GM12878 (cell line): ENCODE measurements at regions not wholly inside any gene's neighbourhood (a gene's known extent, or its start where the extent isn't known, plus 50 kb on each side); places are given as distances from the start of the nearest gene placed in this dataset.

Experiments used
- ATAC-seq: fragments of 200-7000 bp; cut with Tn5 transposase; 3 replicates; pipeline ENCODE4 v1.9.1; 2020; ENCODE audit warnings: mild to moderate bottlenecking, moderate library complexity
- BruUV-seq: library from RNA; stranded (reverse); fragments of 400-500 nt; replicated peaks from 2 replicates; lab custom pipeline; 2021; lab: Mats Ljungman, UMichigan
- CTCF ChIA-PET: fragments of 300-600 bp; sonication (Branson Sonifier 250); formaldehyde crosslinking; extraction: SDS; loops from one replicate; lab custom pipeline; 2021; ENCODE audit warnings: inconsistent platforms; lab: Yijun Ruan, JAX
- POLR2A ChIA-PET: fragments of 350-600 bp; formaldehyde crosslinking; extraction: SDS; loops from one replicate; lab custom pipeline; 2021; ENCODE audit warnings: inconsistent platforms; lab: Charles Lee
- RAD21 ChIA-PET: fragments of 300-600 bp; sonication (Branson Sonifier 250); formaldehyde crosslinking; loops from one replicate; lab custom pipeline; 2023; ENCODE audit warnings: antibody characterized with exemption; ENCODE audit not compliant: unreplicated experiment; lab: Charles Lee
- SMC1A ChIA-PET: fragments of 300-600 bp; sonication (Branson Sonifier 250); formaldehyde crosslinking; loops from one replicate; lab custom pipeline; 2023; ENCODE audit not compliant: unreplicated experiment, uncharacterized antibody; lab: Charles Lee
- DNase-seq: peaks from one replicate; pipeline ENCODE4 v3.0.0-alpha.2; 2011; ENCODE audit warnings: low read depth, low spot score
- FAIRE-seq: peaks from 3 replicates; lab custom pipeline; 2011; peaks lifted over from hg19 to GRCh38; lab: Jason Lieb, UNC
- H2AFZ ChIP-seq: 2 replicates; pipeline ENCODE4 v1.6.0; 2011; ENCODE audit warnings: low read depth, low read length, control low read depth; ENCODE audit not compliant: control insufficient read depth
- H3K27ac ChIP-seq: 2 replicates; pipeline ENCODE4 v1.5.1; 2011; ENCODE audit warnings: control low read depth; ENCODE audit not compliant: control insufficient read depth, insufficient read depth
- H3K27me3 ChIP-seq, 2 experiments: replicated peaks in 1 of 2; 2 replicates each; pipeline versions ENCODE4 v1.6.0 to v1.6.1; 2011; ENCODE audit warnings: low read length in 1 of 2; ENCODE audit not compliant: control insufficient read depth in 2 of 2, insufficient read depth in 2 of 2
- H3K36me3 ChIP-seq, 2 experiments: 2 replicates each; pipeline ENCODE4 v1.5.1; 2011; ENCODE audit warnings: low read length in 1 of 2; ENCODE audit not compliant: control insufficient read depth in 2 of 2, insufficient read depth in 2 of 2
- H3K4me1 ChIP-seq: 2 replicates; pipeline ENCODE4 v1.6.1; 2011; ENCODE audit warnings: mild to moderate bottlenecking, low read length, moderate library complexity, mixed read lengths; ENCODE audit not compliant: control insufficient read depth, insufficient read depth
- H3K4me2 ChIP-seq: 2 replicates; pipeline ENCODE4 v1.6.0; 2011; ENCODE audit warnings: control low read depth; ENCODE audit not compliant: control insufficient read depth, insufficient read depth
- H3K4me3 ChIP-seq: fragments of 200-600 bp; sonication (generic); 2 replicates; pipeline ENCODE4 v1.5.1; 2016
- H3K79me2 ChIP-seq: 2 replicates; pipeline ENCODE4 v1.6.0; 2011; ENCODE audit warnings: low read length; ENCODE audit not compliant: control insufficient read depth, insufficient read depth
- H3K9ac ChIP-seq: 2 replicates; pipeline ENCODE4 v1.8.0; 2011; ENCODE audit warnings: low read length, control low read depth, mixed read lengths; ENCODE audit not compliant: control insufficient read depth, insufficient read depth
- H3K9me3 ChIP-seq: replicated peaks from 3 replicates; pipeline ENCODE4 v1.5.1; 2011; ENCODE audit warnings: mild to moderate bottlenecking, low read length; ENCODE audit not compliant: control insufficient read depth, insufficient read depth
- H4K20me1 ChIP-seq: 2 replicates; pipeline ENCODE4 v1.6.0; 2011; ENCODE audit not compliant: control insufficient read depth, insufficient read depth
- BCLAF1 ChIP-seq: fragments of 450-650 bp; IDR thresholded peaks from 2 replicates; pipeline ENCODE4 v1.6.1; 2017; ENCODE audit warnings: antibody characterized with exemption, mild to moderate bottlenecking, moderate library complexity
- CBFB ChIP-seq: IDR thresholded peaks from 2 replicates; pipeline ENCODE4 v1.6.1; 2016; ENCODE audit warnings: antibody characterized with exemption, low read depth
- CHD4 ChIP-seq: fragments of 200-600 bp; sonication (generic); IDR thresholded peaks from 2 replicates; pipeline ENCODE4 v1.6.1; 2016; ENCODE audit warnings: mild to moderate bottlenecking
- CREM ChIP-seq: IDR thresholded peaks from 2 replicates; pipeline ENCODE4 v1.6.1; 2014; ENCODE audit warnings: antibody characterized with exemption, low read depth
- DPF2 ChIP-seq: fragments of 450-650 bp; IDR thresholded peaks from 2 replicates; pipeline ENCODE4 v1.6.1; 2017; ENCODE audit warnings: mild to moderate bottlenecking
- E2F4 ChIP-seq: IDR thresholded peaks from 2 replicates; pipeline ENCODE4 v1.6.1; 2012; ENCODE audit warnings: low read depth, low read length, improper control_type of control experiment
- EP300 ChIP-seq, 2 experiments: fragments of 150-350 bp in 1 of 2; IDR thresholded peaks; 2 replicates each; pipeline ENCODE4 v1.6.1; 2011 to 2012; ENCODE audit warnings: low read depth in 2 of 2, low read length in 2 of 2, borderline replicate concordance in 1 of 2, improper control_type of control experiment in 1 of 2, inconsistent platforms in 1 of 2; ENCODE audit not compliant: control insufficient read depth in 1 of 2
- HDGF ChIP-seq: fragments of 450-650 bp; IDR thresholded peaks from 2 replicates; pipeline ENCODE4 v1.6.1; 2016; ENCODE audit warnings: antibody characterized with exemption
- MTA2 ChIP-seq: fragments of 450-650 bp; IDR thresholded peaks from 2 replicates; pipeline ENCODE4 v1.6.1; 2016; ENCODE audit warnings: low read depth, mild to moderate bottlenecking, moderate library complexity
- SIN3A ChIP-seq: IDR thresholded peaks from 2 replicates; pipeline ENCODE4 v1.6.1; 2012; ENCODE audit warnings: low read depth, low read length, improper control_type of control experiment
- SREBF2 ChIP-seq: IDR thresholded peaks from 2 replicates; pipeline ENCODE4 v1.6.1; 2012; ENCODE audit warnings: mild to moderate bottlenecking, low read length
- ZBED1 ChIP-seq: IDR thresholded peaks from 2 replicates; pipeline ENCODE4 v1.6.1; 2016; ENCODE audit warnings: borderline replicate concordance
- ZNF24 ChIP-seq: fragments of 450-650 bp; IDR thresholded peaks from 2 replicates; pipeline ENCODE4 v1.6.1; 2017; ENCODE audit warnings: antibody characterized with exemption, mild to moderate bottlenecking
- ZSCAN29 ChIP-seq: fragments of 450-650 bp; IDR thresholded peaks from 2 replicates; pipeline ENCODE4 v1.6.1; 2017; ENCODE audit warnings: mild to moderate bottlenecking, moderate library complexity
- WGBS: methylation state at CpG from one replicate; pipeline ENCODE4 v1.1.6; 2016; ENCODE audit warnings: low lambda C conversion rate; ENCODE audit not compliant: insufficient replicate concordance, insufficient coverage; ENCODE audit errors: missing lambda C conversion rate; 5-methylcytosine and 5-hydroxymethylcytosine counted together
- in situ Hi-C: fragments of 300-500 bp; cut with MboI; formaldehyde crosslinking; loops from 9 replicates; pipeline ENCODE4 v1.14.3; 2018; ENCODE audit warnings: mixed read lengths
- intact Hi-C: fragments of 100-400 bp; cut with micrococcal nuclease; formaldehyde crosslinking; loops from one replicate; pipeline ENCODE4 v1.14.2; 2022; ENCODE audit not compliant: unreplicated experiment
- TF ChIP-seq, protein P1 (sequence below): fragments of 450-650 bp; IDR thresholded peaks from 2 replicates; pipeline ENCODE4 v1.6.1; 2017; ENCODE audit warnings: mild to moderate bottlenecking, low read depth, inconsistent platforms; ENCODE audit not compliant: poor library complexity, severe bottlenecking
- TF ChIP-seq, protein P2 (sequence below): fragments of 450-650 bp; IDR thresholded peaks from 2 replicates; pipeline ENCODE4 v1.6.1; 2014; ENCODE audit warnings: mild to moderate bottlenecking

DNA sequence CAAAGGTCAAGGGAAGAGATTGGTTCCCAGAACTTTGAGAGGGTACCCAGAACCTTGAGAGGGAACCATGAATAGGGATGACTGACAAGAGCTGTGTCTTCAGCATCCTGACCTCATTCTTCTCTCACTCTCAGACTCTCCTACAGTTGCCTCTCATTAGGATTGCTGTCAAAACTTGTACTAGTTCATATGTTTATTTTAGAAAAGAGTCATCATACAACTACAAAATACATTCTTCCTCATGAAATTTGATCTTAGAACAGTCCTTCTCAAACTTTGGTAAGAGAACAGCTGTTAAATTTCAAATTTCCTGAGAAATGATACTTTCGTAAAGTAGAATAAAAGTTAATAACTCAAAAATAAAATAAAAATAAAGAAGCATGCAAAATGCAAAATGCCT lies 161.4 kb upstream of the ZRANB2 start:
- H3K27ac ChIP-seq: no peak overlapping the region
- 50% methylated on average over 1 of the region's 1 CpG for WGBS
- BruUV-seq: no TSS peak
- in situ Hi-C loops (no loop called here), intact Hi-C loops (no loop called here)
- no peaks in the 10 kb centered on the region for H4K20me1 ChIP-seq
- no peaks in the 10 kb centered on the region for H3K27me3 ChIP-seq
- no peak overlapping the region for H3K4me2 ChIP-seq
- no peaks in the 10 kb centered on the region for H3K4me1 ChIP-seq
- ChIA-PET SMC1A (interaction anchor here (1.5 kb wide), 1 partner anchor 11 kb away, joined by 3 read pairs; no protein-coding TSS in a partner anchor), POLR2A (no interaction called here)
- H3K4me3 ChIP-seq: no peak overlapping the region
- FAIRE-seq: no peak
- H3K79me2 ChIP-seq: no peaks in the 10 kb centered on the region
- DNase-seq: no peak
- H3K36me3 ChIP-seq: no peaks in the 10 kb centered on the region
- TF ChIP-seq CREM (no peak), MTA2 (no peak), SIN3A (no peak), DPF2 (no peak), HDGF (no peak), SREBF2 (no peak), CBFB (no peak), EP300 (IDR thresholded peaks at IDR 0.05; ENCODE audit: borderline replicate concordance in 1 of 2, control insufficient read depth in 1 of 2, low read depth in 2 of 2, low read length in 2 of 2) (no peak), E2F4 (no peak), ZSCAN29 (no peak), ZNF24 (no peak), ZBED1 (no peak), BCLAF1 (no peak), CHD4 (no peak)
- TF ChIP-seq, protein P1, sequence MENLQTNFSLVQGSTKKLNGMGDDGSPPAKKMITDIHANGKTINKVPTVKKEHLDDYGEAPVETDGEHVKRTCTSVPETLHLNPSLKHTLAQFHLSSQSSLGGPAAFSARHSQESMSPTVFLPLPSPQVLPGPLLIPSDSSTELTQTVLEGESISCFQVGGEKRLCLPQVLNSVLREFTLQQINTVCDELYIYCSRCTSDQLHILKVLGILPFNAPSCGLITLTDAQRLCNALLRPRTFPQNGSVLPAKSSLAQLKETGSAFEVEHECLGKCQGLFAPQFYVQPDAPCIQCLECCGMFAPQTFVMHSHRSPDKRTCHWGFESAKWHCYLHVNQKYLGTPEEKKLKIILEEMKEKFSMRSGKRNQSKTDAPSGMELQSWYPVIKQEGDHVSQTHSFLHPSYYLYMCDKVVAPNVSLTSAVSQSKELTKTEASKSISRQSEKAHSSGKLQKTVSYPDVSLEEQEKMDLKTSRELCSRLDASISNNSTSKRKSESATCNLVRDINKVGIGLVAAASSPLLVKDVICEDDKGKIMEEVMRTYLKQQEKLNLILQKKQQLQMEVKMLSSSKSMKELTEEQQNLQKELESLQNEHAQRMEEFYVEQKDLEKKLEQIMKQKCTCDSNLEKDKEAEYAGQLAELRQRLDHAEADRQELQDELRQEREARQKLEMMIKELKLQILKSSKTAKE: no peak
- TF ChIP-seq, protein P2, sequence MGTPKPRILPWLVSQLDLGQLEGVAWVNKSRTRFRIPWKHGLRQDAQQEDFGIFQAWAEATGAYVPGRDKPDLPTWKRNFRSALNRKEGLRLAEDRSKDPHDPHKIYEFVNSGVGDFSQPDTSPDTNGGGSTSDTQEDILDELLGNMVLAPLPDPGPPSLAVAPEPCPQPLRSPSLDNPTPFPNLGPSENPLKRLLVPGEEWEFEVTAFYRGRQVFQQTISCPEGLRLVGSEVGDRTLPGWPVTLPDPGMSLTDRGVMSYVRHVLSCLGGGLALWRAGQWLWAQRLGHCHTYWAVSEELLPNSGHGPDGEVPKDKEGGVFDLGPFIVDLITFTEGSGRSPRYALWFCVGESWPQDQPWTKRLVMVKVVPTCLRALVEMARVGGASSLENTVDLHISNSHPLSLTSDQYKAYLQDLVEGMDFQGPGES: no peak
- TF ChIP-seq, all 136 proteins: peak for 0
- no peak overlapping the region for H2AFZ ChIP-seq
- no peak overlapping the region for H3K9ac ChIP-seq
- ChIA-PET RAD21 (interaction anchor here (1.3 kb wide), 1 partner anchor 25 kb away, joined by 3 read pairs; no protein-coding TSS in a partner anchor), CTCF (no interaction called here)
- H3K9me3 ChIP-seq: no peaks in the 10 kb centered on the region
- ATAC-seq: no peak
